ENCODE measurements at regions not wholly inside any gene's neighbourhood (a gene's known extent, or its start where the extent isn't known, plus 50 kb on each side); places are given as distances from the start of the nearest gene placed in this dataset.

DNA sequence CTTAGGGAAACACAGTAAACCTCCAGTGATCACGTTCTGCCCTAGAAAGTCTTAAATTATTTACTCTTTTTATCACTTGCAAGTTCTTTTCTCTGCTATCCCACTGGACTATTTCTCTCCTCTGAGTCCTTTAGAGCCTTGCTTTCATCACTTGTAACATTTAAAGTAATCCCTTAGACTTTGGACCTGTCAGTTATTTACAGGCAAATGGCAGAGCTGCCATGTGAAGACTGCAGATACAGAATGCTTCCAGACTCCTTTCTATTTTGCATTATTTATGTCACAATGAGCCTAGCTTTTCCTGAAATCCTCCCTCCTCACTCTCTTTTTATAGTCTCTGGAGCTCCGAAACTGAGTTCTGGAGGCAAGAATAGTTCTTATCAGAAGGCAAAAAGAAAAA lies 325.6 kb upstream of the TRIB2 start:
- no peak for DNase-seq

DNA sequence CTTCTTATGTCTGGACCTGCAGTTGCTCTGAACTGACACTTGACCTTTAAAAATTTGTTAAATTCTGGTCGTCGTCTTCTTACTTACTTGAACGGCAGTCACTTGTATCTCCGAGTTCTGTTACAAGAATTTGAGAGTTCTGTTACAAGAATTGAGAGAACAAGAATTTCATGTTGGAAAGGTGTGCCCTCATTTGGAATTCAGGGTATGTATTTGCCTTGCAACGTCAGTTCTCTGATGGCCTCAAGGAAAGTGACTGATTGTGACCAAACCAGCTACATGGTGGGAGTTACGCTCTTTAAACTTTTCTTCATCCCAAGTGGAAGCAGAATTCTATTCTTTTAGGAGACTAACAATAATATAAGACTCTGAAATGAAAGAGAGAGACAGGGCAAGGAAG lies 320.0 kb upstream of the TRIB2 start:
- DNase-seq = no peak

DNA sequence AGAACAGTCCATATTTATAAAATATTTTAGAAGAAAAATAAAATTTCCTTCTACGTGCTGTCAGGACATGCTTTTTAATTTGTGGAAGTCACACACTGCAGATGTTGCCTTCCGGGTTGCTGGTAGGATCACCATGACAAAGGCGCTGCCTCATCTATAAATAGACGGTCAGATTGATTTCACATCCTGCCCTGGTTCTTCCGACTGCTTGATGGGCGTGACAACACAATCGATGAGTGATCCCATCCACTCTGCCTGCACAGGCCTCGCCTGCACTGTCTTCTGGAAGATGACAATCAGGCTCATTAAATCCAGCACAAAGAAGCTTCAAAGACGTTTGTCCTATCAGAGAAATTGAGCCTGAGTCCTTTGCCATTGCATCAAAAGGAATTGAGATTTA lies 318.9 kb upstream of the TRIB2 start:
- peak; percentile 90 to 93 for DNase-seq

DNA sequence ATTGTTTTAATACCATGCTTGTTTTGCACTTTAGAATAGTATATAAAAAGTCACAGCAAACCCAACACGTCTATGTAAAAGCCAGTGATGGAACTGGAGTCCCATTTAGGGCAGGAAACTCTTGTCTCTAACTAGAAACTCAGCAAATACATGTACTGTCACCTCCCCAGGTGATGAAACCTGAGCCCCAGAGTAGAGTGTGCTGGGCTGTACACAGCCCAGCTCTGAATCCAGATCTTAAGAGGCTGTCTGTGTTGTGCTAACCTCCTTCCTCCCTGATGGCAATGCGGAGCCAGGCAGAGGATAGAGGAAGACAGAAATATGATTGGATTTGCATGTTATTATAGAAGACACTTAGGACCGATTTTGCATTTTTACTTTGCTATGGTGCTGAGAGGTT lies 317.5 kb upstream of the TRIB2 start:
- DNase-seq = peak; percentile 13 to 62

DNA sequence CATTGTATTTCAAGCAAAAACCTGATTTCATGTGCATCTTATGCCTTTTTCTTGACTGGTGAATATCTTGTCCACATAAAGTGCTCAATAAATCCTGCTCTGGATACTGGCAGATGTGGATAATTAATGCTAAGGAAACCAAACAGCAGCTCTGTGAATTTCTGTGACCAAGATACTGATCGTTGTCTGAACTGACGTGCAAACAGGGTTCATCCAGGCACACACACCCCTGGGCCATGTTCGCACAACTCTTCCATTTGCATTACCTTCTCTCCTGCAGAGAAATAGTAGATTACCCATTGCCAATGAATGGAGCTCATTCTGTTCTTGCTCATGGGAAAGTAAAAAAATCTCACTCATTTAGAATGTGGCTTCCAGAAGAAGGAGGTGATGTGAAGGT lies 316.2 kb upstream of the TRIB2 start:
- no peak for DNase-seq

DNA sequence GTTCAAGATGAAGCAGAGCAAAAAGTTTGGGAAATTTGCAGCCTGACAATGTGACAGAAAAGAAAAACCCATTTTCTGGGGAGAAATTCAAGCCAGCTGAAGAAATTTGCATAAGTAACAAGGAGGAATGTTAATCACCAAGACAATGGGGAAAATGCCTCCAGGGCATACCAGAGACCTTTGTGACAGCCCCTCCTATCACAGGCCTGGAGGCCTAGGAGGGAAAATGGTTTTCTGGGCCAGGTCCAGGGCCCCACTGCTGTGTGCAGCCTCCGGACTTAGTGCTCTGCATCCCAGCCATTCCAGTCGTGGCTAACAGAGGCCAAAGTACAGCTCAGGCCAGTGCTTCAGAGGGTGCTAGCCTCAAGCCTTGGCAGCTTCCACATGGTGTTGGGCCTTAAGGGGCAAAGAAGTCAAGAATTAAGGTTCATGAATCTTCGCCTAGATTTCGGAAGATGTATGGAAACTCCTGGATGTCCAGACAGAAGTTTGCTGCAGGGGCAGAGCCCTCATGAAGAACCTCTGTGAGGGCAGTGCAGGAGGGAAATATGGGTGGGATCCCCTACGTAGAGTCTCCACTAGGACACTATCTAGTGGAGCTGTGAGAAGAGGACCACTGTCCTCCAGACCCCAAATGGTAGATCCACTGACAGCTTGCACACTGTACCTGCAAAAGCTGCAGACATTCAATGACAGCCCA lies 314.1 kb upstream of the TRIB2 start:
- no peak for DNase-seq

DNA sequence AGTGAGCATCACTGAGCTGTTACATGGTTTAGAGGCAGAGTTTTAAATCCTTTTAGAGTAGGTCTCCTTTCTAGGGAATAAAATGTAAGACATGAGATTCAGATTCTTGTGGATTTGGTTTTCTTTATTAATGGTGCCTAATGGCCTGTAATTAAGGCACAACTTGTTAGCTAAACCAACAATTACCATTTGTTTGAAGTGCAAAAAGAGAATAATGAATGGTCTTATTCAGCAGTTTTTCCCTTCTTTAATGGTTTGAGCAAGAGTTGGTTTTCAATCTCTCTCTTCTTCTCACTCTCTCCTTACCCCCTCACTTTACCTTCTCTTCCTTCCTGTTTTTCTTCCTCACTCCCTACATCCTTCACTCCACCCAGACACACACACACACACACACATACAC lies 312.2 kb upstream of the TRIB2 start:
- no peak for DNase-seq

DNA sequence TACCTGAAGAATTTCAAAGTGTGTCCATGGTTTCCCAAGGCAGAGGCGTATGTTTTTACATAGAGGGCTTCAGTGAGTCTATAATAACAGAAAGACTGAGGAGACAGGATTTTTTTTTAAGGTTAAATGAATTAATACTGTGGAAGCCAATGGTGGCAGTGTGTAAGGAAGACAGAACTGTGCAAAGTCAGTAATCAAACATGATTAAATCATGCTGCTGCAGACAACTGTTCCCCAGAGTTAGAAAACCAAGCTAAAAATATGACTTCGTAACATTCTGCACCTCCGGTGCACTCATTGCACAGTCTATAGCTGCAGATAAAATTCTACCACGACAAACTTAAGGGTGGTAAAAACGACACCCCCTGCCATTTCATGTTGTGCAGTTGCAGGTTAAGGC lies 309.6 kb upstream of the TRIB2 start:
- no peak for DNase-seq

DNA sequence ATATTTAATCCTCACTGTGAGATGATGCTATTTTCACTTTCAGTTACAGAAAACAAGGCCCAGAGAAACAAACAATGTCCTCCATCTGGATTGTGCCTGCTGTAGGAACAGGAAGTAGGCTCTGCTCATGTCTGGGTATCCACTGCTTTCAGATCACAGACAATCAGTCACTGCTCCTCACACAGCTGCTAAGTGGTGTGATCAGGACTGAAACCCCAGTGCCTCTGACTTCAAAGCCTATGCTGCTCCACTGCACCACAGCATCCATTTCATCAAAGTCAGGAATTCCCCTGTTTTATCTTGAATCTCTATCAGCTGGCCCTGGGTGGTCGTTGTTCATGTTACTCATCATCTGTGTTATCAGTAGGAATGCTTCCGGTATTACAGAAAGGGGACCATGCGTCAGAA lies 303.8 kb upstream of the TRIB2 start:
- DNase-seq = no peak

DNA sequence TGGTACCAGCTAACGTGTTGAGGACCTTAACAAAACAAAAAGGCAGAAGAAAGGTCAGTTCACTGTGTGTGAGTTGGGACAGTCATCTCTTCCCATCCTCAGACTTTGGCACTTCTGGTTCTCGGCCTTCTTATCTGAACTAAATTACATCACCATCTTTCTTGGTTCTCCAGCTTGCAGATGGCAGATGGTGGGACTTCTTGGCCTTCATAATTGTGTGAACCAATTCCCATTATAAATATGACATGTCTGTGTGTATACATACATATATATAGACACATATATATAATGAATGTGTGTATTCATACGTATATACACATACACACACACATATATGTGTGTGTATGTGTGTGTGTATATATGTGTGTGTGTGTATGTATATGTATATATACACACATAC lies 301.2 kb upstream of the TRIB2 start:
- DNase-seq = no peak

DNA sequence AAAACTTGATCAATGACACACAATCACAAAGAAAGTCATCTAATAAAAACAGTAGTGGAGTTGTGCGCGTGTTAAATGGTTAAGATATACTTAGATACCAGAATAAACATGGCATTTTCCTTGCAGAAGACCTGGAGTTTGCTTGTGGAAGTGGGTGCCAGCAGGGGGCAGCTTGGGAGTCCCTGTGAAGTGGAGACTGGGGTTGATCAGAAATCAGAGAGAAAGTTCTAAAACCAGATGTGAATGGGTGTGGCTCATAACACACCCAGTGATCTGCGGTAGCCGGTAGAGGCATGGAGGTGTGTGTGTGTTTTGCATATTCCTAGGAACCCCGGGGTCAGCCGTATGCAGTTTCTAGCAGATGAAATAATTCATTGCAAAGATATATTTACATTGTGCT lies 300.1 kb upstream of the TRIB2 start:
- no peak for DNase-seq

DNA sequence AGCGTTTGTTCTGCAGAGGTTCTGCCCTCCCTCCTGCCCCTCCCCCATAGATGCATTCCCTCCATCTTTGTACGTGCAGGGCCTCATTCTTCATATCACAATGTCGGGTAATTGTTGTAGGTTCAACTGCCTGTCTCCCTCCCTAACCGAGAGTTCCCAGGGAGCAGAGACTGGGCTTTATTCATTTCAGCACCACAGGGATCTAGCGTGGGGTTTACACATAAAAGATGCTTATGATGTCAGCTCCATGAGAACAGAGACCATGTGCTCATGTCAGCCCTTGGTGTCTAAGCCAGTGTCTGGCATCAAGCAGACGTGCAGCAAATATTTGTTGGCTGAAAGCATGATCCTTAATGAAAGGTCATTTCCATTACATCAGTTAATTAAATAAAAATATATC lies 298.9 kb upstream of the TRIB2 start:
- no peak for DNase-seq

DNA sequence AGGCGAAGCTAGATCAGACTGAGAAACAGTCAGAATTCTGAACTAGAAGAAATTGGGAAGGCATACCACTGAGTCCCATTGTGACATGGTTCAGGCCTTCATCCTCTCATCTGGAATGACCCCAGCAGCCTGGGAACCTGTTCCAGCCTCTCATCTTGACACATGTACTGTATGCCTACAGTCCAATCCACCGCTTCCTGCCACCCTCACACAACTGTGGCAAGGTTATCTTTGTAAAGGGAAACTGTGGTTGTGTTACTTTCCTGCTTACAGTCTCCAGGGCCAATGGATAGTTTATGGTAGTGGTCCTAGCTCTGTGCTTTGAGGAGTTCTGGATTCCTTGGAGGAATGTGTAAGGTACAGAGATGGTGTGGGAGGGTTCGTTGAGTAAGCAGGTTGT lies 296.9 kb upstream of the TRIB2 start:
- no peak for DNase-seq

DNA sequence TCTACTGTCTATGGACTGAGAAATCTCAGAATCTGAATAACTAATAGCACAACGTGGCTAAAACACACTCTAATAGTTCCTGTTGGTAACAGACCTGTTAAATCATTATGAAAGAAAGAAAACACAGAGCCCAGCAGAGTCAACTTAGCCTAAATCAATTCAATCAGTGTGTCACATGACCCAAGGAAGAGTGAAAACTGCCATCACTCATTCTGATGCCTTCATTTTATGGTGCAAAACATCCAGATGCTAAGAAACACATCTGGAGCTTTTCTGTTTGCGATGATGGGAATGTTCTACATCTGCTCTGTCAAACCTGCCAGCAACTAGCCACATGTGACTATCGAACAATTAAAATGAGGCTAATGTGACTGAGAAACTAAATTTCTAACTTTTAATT lies 295.7 kb upstream of the TRIB2 start:
- no peak for DNase-seq

DNA sequence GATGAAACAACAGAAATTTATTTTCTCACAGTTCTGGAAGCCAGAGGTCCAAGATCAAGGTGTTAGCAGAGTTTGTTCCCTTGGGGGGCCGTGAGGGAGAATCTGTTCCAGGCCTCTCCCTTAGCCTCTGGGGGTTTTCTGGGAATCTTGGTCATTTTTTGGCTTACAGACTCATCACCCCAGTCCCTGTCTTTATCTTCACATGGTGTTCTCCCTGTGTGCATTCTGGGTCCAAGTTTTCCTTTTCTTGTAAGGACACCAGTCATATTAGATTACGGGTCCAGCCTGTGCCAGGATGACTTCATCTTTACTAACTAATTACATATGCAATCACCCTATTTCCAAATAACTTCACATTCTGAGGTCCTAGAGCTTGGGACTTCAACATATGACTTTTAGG lies 292.5 kb upstream of the TRIB2 start:
- DNase-seq = no peak

DNA sequence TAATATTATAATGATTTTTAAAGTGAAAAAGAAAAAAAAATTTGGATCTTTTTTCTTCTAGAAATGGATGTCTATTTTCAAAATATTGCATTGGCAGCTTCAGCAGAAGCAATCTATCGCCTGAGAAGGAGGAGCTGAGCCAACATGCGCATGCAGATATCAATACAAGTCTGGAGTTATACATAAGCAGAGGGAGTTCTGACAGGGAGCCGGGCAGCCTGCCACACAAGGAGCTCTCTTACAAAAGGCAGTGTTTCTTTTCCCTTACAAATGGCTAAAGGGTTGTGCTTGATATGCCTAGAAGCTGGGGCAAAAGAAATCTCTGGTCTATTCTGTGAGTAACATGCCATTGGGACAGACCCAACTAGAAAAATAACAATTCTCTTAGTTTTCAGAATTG lies 291.9 kb upstream of the TRIB2 start:
- no peak for DNase-seq

DNA sequence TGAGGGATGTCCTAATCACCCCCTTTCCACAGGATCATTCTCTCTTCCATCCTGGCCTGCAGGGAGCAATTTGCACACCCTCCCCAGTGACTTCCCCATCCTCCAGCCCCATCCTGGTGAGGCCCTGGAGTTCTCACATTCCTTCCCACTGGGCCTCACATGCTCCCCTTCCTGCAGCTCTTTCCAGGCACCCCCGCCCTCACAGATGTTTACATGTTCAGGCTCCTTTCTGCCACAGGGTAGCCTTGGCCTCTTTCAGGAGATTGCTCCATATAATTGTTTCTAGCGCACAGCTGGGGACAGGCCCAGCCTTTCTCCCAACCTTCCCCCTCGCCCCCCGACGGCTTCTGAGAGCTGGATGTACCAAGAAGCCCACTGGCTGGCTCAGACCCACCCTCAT lies 288.4 kb upstream of the TRIB2 start:
- DNase-seq = no peak

DNA sequence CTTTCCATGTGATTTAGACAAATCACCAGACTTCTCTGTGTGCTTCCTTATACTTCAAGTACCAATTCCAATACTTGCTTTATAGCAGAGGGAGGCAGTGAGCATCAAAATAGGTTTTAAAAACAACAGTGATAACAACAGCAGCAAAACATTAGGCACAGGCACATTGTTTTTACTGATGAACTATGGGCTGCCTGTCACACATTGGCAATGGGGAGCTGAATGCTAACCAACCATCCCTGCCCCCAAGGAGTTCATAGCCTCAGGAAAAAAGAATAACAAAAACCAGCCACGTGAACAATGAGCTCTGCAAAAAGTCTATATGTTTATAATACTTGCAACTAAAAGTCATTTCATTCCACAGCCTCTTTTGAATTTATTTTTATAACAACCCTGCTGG lies 287.9 kb upstream of the TRIB2 start:
- no peak for DNase-seq

DNA sequence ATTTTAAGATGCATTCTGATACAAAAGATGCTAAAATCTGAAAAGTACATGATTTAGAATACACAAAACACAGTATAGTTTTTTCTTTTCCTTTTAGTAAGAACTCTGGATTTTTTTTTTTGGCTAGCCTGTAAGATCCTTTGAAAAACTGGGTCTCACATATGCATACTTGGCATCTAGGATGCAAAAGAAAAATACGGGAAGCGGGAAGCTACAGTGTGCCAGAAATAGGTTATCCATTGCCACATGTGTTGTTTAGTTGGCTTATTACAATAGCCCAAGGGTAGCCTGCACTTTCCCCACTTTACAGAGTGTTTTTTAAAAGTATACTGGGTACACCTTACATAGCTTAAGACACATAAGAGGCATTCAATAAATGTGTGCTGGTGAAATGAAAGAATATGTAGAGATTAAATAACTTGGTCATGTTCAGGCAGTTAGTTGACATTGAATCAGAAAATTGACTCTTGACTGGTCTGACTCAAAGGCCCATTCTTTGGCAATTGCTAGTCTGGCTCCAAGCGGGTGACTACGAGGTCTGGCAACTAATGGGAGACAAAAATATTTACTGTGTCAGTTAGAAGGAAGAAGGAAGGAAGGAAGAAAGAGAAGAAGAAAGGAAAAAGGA lies 286.8 kb upstream of the TRIB2 start:
- DNase-seq = no peak

DNA sequence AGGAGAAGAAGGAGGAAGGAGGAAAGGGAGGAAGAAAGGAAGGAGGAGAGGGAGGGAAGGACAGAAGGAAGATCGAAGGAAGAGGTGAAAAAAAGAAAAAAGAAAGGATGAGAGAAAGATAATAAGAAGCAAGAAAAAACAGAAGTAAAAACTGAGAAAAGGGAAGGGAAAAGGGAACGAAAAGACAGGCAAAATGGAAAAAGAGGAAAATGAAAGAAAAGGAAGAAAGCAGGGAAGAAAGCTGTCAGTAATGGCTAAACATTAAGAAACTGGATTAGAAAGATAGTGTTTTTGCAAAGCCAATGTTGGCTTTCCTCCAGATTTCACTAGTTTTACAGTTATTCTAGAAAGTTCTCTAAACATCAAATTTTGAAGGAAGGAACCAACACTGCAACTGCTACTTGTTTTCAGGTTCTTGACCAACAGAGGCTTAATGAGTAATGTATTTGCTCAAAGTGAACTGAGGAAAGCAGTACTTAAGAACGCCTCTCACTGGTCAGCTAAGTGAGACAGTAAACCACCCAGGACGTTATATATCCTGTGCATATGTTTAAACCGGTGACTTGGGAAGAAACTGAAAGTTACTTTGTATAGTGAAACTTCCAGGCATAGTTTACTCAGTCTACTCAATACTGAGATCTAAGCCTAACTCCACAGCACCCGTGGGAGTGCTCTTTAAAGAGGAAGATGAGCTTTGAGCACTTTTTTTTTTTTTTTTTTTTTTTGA lies 286.2 kb upstream of the TRIB2 start:
- DNase-seq = no peak

DNA sequence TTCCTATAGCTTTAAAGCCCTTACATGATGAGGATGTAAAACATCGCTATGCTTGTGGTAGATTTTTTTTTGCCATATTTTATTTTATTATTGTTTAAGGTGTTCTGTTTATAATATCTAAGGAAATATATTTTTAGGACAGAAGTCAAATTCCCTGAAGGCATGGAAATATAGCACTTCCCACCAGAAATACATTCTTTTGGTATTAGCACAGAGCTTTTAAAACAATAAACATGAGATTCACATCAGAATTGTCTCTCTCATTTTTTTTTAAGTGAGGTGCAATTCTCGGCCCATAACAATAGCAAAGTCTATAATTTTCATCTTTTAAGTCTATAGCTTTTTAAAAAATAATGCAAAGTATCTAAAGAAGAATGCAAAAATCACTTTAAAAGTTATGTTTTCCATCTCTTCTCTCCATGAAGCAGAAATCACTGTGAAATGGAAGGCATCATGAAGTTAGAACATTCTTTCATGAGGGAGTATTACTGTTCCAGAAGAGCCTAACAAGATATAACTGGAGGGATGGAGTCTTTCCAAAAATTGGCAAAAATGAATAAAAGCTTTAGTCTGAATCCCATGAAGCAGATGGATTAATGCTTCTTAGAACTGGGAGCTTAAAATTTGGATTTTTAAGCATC lies 283.6 kb upstream of the TRIB2 start:
- no peak for DNase-seq

DNA sequence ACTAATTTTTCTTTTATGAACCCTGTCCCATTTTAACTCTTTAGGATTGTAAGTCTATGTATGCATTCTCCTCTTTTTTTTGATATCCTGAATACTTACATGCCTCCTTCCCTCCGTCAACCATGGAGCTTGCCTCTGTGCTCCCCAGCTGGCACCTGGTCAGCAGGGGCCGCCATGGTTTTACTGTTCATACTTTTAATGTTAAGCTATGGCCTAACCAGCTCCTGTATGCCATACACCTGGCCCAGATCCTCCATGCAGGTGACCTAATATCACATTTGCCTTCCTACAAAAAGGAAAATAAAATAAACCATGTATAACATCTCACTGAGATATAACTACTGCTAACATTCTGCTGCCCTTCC lies 283.1 kb upstream of the TRIB2 start:
- DNase-seq = no peak

DNA sequence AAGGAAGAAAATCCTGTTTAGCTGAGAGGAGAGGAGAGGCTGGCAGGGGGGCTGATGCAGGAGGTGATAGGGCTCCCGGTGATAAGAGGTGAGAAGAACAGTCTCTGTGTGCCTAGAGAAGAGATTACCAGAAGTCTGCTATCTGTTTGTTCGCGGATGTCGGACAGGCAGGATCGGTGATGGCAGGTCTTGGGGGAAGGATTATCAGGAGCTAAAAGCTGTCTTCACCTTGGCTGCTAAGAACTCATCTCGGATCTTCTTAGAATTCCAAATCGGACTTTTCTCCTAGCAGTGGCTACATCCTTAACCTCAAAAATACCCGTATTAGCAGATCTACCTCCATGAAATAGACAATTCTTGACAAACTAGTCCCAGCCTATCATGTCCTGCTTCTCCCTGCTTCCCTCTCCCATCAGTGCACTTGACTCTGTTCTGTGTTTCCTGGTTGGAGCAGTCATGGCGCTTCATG lies 282.1 kb upstream of the TRIB2 start:
- DNase-seq = no peak
